Stimulated activated CD8-positive, alpha-beta memory T cell treated with anti-CD3 and anti-CD28 coated beads, Interleukin-15, amount 100 ng/mL, for 4 hours (primary cell): ENCODE measurements at regions not wholly inside any gene's neighbourhood (a gene's known extent, or its start where the extent isn't known, plus 50 kb on each side); places are given as distances from the start of the nearest gene placed in this dataset.

Experiments
- DNase-seq, 2 donors: peaks; one replicate each; pipeline ENCODE4 v3.0.0-alpha.2; 2020; ENCODE audit warnings: low read depth in 2 of 2

DNA sequence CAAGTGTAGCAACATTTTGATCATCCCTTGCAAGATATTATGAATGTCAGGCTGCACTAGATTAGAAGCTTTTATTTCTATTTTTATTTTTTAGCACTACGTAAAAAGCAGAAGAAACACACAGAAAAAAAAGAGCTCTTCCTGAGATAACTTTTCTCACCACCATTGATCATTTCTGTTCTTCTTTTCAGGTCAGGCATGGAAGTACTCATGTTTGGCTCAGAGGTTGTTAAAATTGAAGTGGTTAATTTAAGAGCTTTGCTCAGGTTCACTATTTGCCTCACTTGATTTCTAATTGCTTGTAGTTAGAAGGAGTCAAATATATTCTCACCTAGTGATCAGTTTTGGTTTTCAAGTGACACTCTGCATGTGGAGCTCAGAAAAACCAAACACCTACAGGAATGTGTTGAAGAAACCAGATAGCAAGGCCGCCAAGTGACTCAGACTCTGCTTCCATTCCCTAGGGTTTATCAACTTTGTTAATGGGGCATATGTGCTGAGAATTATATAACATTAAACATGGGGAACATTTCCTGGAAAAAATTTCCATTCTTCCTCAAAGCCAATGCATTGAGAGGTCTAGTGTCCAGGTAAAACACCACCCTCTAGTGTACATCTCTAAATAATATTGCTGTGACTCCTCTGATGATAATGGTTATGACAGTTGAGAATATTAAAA is 679.8 kb downstream of the CETN3 start:
- DNase-seq, result no peak

DNA sequence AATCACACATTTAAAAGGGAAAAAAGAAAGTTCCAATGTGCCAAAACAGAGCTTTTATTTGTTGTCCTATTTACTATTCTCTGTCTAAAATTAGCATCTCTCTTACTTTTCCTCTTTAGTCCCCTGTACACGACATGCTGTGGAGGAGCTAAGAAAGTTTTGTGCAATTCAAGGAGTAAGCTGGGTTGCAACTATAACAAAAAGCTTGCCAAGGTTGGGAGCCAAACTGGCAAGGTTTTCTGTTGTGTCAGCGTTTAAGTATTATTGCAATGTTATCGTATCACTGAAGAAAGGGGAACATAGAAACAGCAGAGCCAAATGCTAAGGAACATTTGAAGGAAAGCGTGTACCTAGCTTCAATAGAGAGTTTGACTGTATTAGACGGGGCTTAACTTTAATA is 680.8 kb downstream of the CETN3 start:
- no peak for DNase-seq

DNA sequence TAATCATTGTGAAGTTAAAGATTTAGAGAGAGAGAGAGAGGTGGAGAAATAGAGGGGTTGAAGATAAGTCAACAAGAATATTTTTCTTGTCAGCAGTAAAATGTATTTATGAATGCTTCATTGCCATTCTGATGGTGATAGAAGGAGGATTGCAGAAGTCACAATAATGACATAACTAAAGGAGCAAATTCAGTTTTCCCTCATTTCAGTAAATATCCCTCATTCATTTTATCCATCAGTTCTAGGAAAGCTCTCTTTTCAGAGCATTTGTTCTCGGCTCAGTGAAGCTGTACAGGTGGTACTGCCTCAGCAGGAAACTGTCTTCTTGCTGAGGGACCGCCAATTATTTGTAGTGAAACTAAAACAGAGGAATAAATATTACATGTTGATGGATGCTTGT is 681.4 kb downstream of the CETN3 start:
- no peak for DNase-seq

DNA sequence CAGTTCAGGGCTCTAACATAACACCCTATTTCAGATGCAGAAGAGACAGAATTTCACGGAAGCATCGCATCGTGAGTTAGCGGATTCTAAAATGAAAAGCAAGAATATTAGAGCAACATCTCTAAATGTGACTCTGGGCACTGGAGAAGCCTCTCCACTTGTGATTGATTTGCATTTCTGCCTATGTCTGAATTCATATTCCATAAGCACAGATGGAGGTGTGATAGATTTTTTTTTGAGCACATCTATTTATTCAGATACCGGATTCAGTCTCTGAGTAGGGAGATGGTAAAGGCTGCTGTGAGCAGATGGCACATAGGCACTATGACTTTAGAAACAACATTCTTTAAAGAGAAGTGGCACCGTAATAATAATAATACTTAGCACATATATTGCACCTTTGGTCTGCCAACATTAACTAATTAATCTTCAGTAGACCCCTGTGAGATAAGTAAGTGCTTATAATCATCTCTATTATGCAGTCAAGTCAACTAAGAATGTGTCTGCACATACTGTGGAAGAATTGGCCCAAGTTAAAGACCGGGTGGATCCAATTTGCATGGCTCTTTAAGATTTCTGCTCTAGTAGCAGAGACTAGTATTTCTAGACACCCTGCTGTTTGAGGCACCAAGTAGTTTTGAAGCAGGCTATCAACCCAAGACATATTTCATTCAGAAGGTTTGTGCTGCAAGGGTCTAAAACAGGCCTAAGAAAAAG is 685.0 kb downstream of the CETN3 start:
- no peak for DNase-seq

DNA sequence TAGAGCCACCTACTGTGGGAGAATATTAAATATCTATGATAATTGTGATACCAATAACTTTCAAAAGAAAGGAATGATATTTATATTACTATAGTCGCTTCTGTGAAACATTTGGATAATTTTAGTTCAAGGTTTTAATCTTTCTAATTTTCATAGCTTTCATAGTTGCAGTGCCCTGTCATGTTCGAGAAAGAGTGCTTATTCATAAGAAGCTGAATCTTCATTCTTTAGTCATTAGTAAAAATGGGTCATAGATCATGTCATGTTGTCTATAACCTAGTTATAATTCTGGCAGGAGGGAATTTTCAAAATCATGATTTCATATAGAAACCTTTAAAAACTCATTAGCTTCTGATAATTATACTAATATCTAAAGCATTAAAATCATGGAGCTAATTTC is 685.6 kb downstream of the CETN3 start:
- no peak for DNase-seq

DNA sequence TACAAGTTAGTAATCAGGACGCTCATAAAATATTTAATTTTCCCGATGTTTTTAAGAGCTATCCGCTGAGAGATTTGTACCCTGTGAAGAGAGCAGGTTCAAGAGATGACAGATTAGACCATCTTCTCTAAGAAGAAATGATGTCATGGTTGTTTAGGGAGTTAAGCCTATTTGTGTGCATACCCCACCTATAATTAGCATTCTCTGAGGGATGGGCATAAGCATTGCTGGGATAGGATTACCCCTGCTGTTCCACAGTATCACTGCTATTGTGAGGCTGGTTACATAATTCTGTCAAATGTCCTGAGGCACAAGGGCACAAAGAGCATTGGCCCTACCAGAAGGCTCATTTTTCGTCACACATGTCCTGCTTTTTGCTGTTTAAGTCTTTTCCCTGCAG is 687.0 kb downstream of the CETN3 start:
- no peak for DNase-seq

DNA sequence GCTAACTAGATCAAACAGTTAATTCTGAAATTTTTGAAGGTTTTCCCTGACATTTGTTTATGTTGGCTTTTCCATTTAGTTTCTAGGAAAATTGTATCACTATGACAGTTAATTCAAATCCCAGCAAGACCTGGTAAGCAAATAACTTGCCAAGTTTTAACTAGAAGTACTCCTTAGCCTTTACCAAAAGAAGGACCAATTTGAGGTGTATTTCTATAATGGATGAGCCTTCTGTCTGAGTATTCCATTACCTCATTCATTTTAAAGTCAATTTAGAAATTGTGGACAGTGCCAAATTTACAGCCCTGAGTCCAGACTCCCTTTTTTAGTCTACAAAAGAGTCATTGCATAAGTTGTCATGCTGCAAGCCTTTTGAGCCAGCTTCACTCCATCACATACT is 687.6 kb downstream of the CETN3 start:
- no peak for DNase-seq

DNA sequence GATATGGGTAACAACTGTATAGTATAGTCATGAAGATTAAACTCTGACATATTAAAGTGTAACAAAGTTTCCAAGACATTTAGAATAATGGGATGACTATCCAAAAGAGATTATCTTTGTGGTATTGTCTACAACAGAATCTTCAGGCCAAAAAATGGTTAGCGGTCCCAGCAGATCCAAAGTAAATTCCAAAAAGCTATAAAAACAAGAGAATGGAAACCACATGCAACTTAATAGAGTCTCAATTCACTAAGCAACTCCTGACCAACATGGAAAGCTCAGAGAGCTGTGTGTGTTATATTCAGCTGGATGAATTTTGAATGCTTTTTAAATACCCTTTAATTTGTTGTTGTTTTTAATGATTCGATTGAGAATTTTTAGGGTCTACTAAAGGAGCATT is 688.2 kb downstream of the CETN3 start:
- DNase-seq, result no peak

DNA sequence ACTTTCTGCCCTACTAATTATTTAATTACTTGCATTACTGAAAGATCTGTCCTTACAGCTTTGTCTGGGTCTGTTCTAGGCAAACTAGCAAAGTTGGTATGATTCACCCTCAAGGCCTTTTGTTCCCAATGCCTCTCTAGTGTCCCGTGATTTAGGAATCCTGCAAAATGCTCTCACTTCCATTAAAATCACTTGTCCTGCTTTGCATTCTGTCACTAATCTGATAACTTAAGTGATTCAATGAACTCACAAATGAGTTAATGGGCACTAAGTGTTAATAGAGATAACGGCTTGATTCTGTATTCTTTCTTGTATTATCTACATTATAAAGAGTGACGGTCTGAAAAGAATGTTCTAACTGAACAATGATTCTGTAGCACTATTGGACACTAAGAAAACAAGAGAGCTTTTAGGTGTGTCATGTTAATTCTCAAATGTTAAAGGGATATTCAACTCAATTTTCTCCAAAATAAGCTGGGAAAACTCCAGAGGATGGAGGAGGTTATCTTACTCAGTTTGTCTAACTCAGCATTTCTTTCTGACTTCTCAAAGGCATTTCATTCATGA is 697.3 kb downstream of the CETN3 start:
- DNase-seq, result no peak

DNA sequence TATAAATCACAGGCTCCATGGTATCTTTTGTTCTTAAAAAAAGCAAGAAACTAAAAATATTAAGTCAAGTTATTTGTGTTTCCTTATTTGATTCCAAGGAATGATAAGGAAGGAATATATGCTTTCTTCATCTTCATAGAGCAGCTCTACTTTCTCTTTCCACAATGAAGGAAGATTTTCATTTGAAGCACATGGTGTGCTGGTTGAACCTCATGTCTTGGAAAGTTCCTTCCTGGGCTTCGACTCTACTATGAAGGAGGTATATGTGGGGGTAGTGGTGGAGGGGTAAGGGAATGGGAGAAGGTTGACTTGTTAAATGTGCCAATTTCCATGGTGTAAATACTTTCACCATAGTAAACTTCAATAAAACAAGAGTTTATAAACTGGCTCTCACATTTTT is 698.0 kb downstream of the CETN3 start:
- no peak for DNase-seq

DNA sequence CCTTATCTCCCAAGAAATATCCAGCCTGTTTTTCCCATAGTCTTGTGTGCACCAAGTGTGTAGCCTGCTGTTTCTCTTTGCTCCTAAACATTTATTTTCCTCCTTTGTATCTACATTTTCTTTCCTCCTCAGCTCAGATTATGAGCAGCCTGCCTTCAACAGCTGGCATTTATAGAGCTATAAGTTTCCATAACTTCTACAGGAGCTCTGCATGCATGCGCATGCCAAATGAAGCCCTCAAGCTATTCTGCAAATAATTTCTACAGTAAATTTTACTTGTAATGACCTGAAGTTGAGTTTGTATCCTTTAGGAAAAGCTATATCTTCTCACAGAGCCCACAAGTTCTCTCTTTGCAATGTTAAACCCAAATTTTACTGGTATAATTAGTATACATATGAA is 699.5 kb downstream of the CETN3 start:
- DNase-seq, result no peak

DNA sequence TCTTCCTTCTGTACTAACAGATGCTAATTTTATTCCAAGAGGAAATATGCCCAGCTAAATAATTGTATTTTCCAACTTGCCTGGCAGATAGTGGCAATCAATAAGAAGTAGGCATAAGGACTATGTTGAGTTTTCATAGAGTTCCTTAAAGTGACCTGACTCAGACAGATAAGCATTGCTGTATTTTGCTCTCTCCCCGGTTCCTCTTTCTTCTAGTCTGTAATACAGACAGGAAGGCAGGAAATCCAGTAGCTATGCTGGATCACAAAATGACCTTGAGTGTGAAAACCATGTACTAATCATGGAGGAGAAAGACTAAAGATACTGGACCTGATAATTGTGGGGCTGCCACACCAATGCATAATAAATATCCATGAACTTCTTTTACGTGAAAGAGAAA is 701.7 kb downstream of the CETN3 start:
- no peak for DNase-seq

DNA sequence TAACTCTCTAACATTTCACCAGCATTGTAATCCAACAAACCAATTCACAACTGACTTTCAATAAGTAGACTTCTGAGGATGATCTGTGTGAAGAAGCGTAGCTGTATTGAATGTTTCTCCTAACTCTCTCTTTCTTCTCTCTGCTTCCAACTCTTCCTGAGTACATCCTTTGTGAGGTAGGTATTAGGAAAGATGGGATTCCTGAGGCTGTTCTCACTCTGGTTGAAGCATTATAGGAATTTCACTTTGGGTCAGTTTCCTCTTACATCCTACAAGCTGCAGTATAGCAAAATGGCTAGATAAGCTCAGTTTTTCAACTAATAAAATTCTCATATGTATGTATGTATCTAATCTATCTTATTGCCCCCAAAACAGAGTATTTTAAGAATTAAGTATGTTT is 702.8 kb downstream of the CETN3 start:
- DNase-seq, result no peak

DNA sequence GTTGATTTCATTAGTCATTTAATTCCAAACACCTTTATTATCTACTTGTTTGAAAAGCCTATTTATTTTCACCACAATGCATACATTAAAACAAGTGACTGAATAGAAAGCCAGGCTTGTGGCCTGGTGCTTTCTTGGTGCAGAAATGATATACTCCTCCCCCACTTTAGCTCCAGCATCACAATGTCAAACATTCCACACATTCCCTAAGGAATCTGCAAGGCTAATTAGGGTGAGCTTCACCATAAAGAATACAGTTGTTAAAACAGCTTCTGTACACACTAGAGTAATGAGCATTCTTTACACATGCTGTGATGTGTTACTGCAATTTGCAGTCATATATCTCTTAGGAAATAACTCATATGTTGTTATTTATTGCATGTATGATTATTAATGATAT is 705.7 kb downstream of the CETN3 start:
- no peak for DNase-seq

DNA sequence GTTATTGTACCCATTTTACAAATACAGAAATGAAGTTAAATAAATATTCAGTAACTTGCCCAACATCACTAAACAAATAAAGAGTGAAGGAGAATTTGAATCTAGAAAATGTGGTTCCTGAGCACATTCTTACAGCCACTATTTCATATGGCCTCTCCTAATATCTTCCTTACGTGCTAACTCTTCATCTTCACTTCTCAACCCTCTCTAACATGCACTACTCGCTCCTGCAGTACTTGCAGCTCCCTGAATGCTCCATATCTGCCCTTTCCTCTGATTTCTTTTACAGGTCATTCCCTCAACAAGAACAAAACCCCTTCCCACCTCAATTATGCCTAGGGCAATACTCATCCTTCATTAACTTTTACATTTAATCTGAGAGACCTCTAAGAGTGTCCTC is 711.5 kb downstream of the CETN3 start:
- no peak for DNase-seq

DNA sequence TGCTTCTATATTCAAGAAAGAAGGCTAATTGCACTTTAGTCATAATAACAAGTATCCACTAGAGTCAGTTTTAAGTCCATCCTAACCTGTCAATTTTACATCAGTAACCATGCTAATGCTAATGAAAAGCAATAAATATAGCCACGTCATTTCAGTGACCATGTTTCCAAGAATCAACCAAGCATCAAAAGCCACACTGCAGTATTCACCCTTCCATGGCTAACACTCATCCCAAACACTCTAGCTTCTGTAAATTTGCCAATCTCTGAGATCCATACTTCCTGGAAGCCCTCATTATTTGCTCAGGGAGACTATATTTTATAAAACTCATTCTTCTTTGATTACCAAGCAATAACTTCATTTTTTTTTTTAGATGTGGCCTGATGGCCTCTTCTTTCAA is 712.0 kb downstream of the CETN3 start:
- DNase-seq, result no peak

DNA sequence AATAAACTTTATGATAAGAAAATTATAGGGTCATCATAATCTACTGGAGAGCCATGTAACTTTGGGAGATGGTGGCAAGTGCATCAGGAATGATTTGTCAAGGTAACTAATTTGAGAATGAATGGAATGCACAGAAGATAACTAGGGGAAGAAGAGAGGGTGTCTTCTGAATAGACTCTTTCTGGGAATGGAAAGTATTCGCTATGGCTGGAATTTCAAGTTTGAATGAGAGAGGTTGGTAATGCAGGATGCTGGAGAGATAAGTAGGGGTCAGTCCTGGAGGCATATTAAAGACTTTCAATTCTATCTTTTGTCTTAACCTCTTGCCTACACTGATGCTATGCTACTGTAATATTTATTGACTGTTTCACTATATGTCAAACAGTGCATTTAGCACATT is 714.2 kb downstream of the CETN3 start:
- no peak for DNase-seq

DNA sequence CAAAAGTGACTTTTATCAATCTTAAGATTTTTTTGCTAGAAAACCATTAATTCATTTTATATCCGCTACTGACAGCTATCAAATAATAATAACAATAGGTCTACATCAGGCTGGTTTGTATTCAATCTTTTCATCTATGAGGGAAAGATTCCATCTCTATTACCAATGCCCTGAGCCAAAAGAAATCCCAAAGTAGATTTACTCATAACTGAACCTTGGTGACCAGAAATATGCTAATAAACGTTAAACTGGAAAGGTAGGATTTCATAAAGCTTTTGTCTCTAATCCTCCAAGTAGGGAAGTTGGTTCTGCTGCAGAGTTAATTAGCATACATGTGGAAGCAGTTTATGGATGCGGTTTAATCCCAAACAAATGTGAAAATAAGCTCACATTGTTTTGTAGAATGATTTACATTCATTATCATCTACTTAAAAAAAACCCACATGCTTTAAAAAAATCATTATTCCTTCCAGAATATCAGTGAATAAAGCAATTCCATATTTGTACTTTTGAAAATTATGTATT is 715.5 kb downstream of the CETN3 start:
- no peak for DNase-seq

DNA sequence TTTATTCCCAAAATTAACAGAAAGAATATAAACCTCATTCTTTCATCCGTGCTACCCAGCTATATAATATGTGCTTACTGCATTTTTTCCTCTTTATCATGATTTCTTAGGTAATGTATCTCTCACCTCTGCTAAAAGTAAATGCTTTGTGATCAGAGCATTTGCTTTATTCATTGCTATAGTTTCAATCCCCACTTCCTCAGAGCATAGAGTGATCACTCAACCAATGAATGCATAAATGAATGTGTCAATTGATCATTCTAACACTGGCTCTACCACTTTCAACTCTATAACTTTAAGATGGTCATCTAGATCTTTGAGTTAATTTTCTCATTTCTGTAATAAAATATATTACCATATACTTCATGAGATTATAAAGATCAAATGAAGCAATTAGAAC is 719.2 kb downstream of the CETN3 start:
- DNase-seq, result no peak

DNA sequence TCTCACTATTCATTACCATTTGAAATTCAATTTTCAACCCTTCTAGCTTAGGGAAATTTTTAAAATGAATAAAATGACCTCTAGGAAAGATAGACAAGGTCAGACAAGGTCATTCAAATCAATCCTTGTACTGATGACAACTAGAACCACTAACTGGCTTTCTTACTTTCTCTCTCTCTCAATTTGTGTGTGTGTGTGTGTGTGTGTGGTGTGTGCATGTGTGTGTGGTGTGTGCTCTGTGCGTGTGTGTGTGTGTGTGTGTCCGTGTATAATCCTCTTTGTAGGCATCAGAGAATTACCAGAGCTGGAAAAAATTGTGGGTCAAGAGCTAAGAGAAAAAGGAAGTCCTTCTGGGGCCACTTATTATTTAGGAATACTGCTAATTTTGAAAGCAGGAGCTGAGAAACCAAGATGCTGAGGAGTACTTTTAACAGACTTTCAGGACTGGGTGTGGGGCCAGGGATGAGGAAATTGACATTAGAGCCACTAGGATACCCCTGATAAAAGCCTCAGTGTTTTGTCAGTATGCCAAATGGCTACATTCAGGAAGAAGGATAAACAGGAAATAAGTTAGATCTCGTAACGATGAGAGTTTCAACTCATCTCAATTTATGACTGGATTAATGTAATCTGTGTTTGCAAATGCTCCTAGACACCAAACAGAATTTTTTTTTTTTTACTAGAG is 723.3 kb downstream of the CETN3 start:
- DNase-seq, result no peak

DNA sequence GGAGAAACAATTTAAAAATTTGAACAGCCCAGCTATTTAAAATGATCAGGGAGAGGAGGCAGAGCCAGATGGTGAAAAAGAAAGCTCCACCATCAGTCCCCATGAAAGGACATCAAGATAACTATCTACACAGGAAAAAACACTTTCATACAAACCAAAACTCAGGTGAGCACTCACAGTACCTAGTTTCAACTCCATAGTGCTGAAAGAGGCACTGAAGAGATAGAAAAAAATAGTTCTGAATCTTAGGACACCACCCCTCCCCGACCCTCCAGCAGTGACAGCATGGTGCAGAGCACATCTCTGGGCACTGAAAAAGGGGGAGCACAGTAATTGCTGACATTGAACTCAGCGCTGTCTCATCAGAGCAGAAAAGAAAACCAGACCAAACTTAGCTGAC is 732.9 kb downstream of the CETN3 start:
- DNase-seq, result no peak

DNA sequence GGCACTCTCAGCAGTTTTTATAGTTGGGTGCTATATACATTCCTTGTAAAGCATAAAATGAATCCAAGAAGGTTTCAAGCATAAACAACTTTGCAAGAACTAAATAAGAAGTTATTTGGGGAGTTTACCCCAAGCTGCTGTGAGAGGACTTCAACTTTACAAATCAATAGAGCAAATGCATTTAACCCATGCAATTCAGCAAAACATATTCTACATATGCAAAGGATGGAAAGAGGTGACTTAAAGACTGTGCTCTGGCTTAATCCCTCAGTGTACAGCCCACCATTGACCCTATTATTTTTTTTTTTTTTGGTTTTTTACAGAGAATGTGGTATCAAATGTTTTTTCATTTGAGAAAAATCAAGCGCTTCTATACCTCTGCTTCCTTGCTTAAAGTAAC is 736.5 kb downstream of the CETN3 start:
- DNase-seq, result no peak

DNA sequence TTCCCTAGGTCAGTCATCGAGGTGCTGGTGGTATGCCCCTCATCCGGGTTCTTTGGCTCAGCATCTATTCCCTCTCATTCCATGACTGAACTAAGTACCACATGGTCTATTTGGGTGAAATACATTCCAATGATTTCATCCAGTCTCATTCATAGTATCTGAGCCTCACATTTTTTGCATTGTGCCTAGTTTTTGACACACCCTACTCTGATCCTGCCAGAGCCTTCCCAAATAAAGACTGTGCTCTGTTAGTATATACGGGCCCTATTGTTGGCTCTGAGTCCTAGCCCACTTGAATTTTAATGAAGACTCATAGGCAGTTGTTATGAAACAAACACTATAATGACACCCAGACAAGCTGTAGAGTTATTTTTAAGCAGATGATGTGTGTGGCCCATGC is 740.7 kb downstream of the CETN3 start:
- DNase-seq, result no peak
